ENCODE measurements at regions not wholly inside any gene's neighbourhood (a gene's known extent, or its start where the extent isn't known, plus 50 kb on each side); places are given as distances from the start of the nearest gene placed in this dataset.

DNA sequence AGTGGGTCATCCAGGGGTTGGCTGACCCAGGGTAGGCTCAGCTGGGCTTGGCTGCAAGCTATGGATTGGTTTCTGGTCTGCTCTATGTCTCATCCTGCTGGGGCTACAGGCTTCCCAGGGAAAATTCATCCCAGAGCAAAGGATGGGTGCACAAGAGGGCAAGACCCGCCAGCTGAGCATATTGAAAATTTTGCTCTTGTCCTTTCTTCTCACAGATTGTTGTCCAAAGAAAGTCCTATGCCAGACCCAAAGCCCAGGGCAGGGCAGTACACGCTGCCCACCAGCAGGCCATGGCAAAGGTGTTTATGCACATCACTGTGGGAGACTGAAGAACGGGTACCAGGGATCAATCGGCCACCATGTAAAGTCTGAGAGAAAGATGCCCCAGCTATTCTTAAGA is 95.3 kb upstream of the PARP11 start:
- TF ChIP-seq EZH2 (IDR thresholded peaks at IDR 0.05; ENCODE audit: insufficient read depth, poor library complexity, severe bottlenecking) (no peak), EZH2phosphoT487 (IDR thresholded peaks at IDR 0.05; ENCODE audit: insufficient read depth, low read depth) (no peak)
